ENCODE measurements at regions not wholly inside any gene's neighbourhood (a gene's known extent, or its start where the extent isn't known, plus 50 kb on each side); places are given as distances from the start of the nearest gene placed in this dataset.

DNA sequence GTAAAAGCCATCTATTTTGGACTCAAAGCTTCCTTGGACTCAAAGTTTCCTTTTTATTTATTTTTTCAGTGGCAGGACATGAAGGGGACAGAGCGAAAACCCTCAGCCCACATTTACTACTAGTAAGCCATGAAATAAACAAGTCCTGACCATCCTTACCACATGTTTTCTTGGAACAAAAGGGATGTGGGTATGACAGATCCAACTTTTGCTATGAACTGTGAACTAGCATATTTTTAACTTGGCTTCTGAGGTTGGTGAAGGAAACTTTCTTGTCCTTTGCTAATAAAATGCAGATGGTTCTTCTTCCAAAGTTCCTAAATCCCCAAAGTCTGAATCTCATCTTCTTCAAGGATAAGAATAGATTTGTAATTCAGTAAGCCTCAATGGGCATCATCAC is 122.7 kb upstream of the TNC start:
- Histone ChIP-seq H3K36me3 (no peaks in the 10 kb centered on the region), H3K27ac (no peak overlapping the region), H3K9me3 (no peaks in the 10 kb centered on the region), H3K4me3 (no peak overlapping the region), H3K4me1 (no peaks in the 10 kb centered on the region), H3K27me3 (no peaks in the 10 kb centered on the region)
- TF ChIP-seq CTCF (IDR thresholded peaks at IDR 0.05), result no peak
- no peak for DNase-seq
- ATAC-seq, result no peak
- intact Hi-C loops (cut with DNase I), result no loop called here

- intact Hi-C loops (cut with DNase I), result no loop called here
- H3K4me1 ChIP-seq, result no peaks in the 10 kb centered on the region
- H3K4me3 ChIP-seq, result no peak overlapping the region
- ATAC-seq, result no peak
- H3K9me3 ChIP-seq, result no peaks in the 10 kb centered on the region
- no peak overlapping the region for H3K27ac ChIP-seq
- no peaks in the 10 kb centered on the region for H3K36me3 ChIP-seq
- TF ChIP-seq CTCF (IDR thresholded peaks at IDR 0.05), result no peak
- no peak for DNase-seq
- H3K27me3 ChIP-seq, result no peaks in the 10 kb centered on the region
Measured at GRCh38 chr9:115241641-115242040, 123.7 kb upstream of the TNC start.

- no peaks in the 10 kb centered on the region for H3K9me3 ChIP-seq
- no peak for ATAC-seq
- H3K4me3 ChIP-seq, result no peak overlapping the region
- intact Hi-C loops (cut with DNase I), result no loop called here
- no peak for DNase-seq
- H3K36me3 ChIP-seq, result no peaks in the 10 kb centered on the region
- TF ChIP-seq CTCF (IDR thresholded peaks at IDR 0.05), result no peak
- H3K27ac ChIP-seq, result no peak overlapping the region
- no peaks in the 10 kb centered on the region for H3K27me3 ChIP-seq
- no peaks in the 10 kb centered on the region for H3K4me1 ChIP-seq
Measured at GRCh38 chr9:115249488-115249887, 131.5 kb upstream of the TNC start.

DNA sequence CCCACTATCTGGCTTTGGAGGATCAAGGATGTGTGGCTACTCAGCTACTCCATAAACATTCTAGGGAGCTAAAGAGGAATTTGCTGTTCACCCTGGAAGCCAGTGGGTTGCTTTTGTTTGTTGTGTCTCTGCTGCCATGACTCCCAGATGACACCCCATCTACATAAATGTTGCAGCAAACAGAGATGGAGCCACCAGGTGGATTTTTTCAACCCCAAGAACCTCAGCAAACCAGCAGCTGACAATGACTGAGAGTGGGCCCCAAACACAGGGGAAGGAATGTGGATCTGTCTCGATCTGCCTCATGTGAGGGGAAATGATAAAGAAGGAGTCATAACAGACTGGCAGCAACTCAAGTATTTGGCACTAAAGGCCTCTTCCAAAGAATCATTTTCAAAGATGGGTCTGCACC is 132.7 kb upstream of the TNC start:
- Histone ChIP-seq H3K4me1 (no peaks in the 10 kb centered on the region), H3K36me3 (no peaks in the 10 kb centered on the region), H3K27me3 (no peaks in the 10 kb centered on the region), H3K9me3 (no peaks in the 10 kb centered on the region), H3K4me3 (no peak overlapping the region), H3K27ac (peak overlapping the region; percentile 67)
- TF ChIP-seq CTCF (IDR thresholded peaks at IDR 0.05), result no peak
- no peak for ATAC-seq
- no peak for DNase-seq
- intact Hi-C loops (cut with DNase I), result no loop called here

- no peak overlapping the region for H3K4me3 ChIP-seq
- intact Hi-C loops (cut with DNase I), result no loop called here
- no peaks in the 10 kb centered on the region for H3K27me3 ChIP-seq
- no peak for TF ChIP-seq CTCF (IDR thresholded peaks at IDR 0.05)
- ATAC-seq (no peak), DNase-seq (no peak)
- H3K9me3 ChIP-seq, result no peaks in the 10 kb centered on the region
- H3K27ac ChIP-seq, result no peak overlapping the region
- no peaks in the 10 kb centered on the region for H3K36me3 ChIP-seq
- H3K4me1 ChIP-seq, result no peaks in the 10 kb centered on the region
Measured at GRCh38 chr9:115254287-115255180, 136.6 kb upstream of the TNC start.

All from upper lobe of right lung (tissue), 1 donor.